ENCODE measurements at regions not wholly inside any gene's neighbourhood (a gene's known extent, or its start where the extent isn't known, plus 50 kb on each side); places are given as distances from the start of the nearest gene placed in this dataset.

DNA sequence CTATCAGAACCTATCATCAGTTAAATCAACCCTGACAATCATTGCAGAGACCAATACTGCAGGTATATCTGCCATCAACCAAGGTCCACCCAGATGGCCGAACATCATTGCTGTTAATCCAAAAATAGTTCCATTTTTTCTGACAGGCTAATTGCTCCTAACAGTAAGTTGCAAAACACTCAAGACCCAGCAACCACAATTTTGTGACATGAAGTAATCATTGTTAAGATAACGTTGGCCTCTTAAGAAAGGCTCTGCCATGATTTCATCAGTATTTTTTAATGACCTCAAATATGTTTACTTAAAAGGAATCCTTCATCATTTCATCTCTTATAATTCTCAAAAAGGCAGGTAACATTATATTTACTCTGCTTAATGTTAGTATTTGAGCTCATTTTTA is 553.4 kb upstream of the POM121L12 start:
- no peak for DNase-seq (ENCODE audit: low read depth)

DNA sequence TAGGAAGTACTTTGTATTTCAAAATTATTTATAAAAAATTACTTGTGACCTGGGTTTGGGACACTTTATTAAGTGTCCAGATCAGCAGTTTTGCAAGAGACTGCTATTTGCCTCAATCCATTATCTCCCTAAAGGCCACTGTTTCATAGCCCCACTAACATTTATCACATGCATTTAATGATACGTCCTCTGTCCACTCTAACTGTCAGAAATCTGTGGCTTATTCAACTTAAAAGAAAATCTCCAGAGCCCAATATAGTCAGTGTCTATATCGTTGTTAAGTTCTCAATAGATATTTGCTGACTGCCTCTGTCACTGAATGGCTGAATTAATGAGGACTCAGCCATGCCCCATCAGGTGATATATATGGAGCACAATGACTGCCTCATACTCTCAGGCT is 553.9 kb upstream of the POM121L12 start:
- DNase-seq (ENCODE audit: low read depth) = no peak

DNA sequence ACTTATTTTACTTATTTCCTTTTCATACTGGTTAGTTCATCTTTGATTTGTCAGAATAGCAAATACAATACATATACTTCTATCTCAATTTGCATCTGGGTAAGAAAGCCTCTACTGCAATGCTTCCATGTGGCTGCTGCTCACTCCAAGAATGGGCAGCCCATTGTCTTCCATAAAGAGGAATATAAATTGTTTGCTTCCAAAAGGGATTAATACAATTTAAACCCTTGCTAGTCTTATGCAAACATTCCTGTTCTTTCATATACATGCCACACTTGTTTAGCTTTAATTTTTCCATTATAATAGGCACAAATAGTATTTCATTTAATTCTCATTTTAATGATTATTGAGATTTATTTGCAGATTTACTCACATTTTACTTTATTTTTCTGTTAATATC is 555.4 kb upstream of the POM121L12 start:
- DNase-seq (ENCODE audit: low read depth) = no peak

DNA sequence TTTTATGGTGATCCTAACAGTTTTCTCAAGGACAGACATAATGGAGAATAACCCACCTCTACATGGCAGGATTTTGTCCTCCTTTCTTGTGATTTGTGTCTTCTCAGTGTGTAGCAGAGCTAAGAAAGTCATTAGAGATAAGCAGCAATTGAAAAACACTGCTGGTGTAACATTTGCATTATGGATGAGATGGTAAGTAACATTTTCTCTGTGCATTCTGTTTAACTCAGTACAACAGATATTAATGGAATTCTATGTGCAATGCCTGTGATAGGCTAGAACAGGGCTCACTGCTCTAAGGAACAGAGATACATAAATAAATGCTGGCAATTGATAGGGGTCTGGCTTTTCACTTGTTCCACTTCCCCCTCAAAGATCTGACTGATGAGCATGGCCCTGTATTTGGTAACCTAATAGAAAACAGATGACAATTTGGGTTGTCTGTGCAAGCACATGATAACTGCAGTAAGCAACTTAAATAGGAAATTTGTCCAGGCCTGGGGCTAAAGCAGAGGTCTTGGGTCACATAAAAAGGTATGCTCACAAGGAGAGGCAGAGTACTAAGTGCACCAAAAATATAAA is 560.3 kb upstream of the POM121L12 start:
- DNase-seq (ENCODE audit: low read depth) = no peak

DNA sequence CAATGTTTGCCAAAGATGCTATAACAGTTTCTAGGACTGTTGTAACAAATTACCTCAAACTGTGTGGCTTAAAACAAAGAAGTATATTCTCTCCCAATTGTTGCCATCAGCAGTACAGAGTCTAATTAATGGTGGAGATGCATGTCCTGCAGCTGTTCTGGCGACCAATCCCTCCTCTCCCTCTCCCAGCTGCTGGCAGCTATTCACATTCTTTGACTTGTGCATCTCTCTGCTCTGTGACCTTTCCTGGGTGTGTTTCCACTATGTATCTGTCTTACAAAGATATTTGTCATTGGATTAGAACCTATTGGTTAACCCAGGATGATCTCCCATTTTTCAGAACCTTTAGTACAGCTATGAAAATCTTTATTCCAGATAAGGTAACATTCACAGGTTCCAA is 561.7 kb upstream of the POM121L12 start:
- DNase-seq (ENCODE audit: low read depth) = no peak

DNA sequence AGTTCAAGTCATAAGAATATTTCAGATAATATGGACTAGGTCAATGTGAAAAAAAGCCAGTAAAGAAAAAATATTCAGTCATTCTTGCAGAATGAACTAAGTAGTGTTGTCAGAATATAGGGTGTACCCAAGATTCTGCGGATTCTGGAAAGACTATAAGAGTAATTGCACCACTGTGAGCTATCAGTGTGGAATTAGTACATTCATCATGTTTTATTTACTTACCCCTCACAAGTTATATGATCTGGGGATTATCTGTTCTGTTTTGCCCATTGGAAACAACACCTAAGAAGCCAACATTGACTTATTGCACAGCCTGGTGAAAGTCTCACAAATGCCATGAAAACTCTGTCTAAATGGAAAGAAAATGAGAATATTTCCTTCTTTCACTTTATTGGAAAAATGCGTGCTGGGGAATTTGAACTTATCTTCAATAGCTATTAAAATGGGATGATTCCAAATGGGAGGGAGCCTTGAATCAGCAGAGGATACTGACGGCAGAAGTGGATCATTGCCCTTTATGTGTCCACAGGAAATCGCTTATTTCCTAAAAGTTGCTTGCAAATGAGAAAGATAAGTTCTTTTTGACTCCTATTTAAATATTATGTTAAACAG is 563.3 kb upstream of the POM121L12 start:
- no peak for DNase-seq (ENCODE audit: low read depth)

DNA sequence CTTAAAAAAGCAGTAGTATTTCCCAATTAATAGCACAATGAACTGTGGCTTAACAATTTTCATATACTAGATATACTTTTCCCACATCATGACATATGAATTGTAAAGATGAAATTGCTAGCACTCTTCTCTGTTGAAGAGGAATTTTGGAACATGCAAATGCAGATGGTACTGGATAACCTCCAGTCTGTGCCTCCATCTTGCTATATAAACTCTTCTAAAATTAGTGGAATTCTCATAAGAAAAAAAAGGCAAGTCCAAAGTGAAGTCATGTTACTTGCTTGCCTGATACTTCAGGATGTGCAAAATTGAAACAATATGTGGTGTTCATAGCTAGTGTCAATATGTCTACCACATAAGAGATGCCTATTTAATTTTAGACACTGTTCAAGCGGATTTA is 570.2 kb upstream of the POM121L12 start:
- no peak for DNase-seq (ENCODE audit: low read depth)

DNA sequence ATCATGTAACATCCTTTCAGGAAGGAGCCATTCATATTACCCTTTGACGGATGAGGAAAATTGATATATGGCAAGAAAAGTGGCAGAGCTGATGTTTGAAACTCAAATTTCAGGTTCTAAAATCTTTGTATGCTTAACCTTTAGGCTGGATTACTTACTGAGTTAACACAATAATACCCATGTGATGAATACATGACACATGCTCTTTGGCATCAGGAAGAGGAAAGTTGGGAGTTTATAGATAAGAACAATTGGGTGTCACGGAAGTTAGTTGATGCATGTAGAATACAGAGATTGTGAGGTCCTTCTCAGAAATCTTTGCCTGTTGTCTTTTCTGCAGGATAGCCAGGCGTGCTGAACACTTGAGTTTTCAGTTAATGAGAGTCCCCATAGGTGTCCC is 572.1 kb upstream of the POM121L12 start:
- no peak for DNase-seq (ENCODE audit: low read depth)

DNA sequence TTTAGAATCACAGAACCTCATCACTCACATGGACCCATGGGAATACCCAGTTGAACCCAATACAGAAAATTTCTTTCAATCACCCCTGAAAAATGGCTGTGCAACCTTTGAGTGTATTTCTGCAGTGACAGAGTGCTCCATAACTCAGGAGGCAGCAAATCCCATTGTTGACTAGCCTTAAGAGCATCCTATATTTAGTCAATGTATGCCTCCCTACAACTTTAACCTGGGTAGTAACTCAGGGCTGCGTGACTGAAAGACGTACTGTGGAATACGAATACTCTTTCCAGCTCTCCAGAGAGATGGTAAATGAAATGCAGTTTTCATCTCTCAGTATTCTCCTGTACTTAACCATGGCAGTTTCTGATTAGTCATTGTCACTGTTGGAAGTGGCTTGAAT is 573.0 kb upstream of the POM121L12 start:
- DNase-seq (ENCODE audit: low read depth) = no peak

DNA sequence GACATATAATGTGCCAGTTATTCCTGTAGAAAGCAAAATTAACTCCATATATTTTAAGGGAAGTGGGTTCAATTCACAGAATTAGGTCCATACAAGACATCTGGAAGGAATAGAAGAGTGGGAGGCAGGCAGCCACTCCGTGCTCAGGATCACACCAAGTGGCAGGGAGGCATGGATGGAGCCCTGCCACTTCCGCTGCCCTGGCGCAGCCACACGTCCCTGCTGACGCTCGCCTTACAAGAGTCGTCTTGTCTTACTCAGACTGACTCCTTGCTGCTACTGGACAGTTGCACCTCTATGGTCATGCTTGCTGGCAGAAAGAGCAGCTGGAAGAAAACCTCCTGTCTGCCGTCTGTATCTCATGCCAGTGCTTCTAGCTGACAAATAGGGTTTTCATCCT is 579.9 kb upstream of the POM121L12 start:
- DNase-seq (ENCODE audit: low read depth) = no peak

DNA sequence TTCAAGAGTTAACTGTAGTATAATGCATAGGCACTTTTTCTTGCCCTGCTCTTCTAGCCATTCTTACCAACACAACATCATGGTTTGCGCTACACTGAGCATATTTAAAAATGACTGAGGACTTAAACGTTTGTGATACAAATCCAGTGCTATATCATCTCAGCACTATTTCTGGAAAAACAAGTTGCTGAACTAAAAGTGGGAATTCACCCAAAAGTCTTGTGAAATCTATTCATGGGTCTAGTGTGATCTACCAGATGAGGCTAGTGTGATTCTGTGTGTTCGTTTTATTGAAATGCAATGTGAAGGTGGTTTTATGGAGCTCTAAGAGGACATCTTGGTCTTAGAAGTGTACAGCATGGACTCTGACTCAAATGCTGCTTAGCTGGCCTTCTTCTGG is 584.6 kb upstream of the POM121L12 start:
- DNase-seq (ENCODE audit: low read depth) = no peak

DNA sequence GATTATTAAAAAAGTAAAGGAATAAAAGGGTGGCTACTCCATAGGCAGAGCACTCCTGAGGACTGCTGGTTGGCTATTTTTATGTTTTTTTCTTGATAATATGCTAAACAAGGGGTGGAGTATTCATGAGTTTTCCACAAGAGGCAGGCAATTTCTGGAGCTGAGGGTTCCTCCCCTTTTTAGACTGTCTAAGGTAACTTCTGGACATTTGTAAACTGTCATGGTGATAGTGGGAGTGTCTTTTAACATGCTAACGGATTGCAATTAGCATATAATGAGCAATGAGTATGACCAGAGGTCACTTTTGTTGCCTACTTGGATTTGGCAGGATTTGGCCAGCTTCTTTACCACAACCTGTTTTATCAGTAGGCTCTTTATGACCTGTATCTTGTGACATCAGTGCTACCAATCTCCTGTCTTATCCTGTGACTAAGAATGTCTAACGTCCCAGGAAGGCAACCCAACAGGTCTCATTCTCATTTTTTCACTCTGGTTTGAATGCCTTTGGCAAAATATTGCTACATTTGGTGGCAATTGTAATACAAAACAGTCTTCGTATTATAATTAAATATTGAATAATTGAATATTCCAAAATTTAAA is 587.8 kb upstream of the POM121L12 start:
- DNase-seq (ENCODE audit: low read depth) = no peak

DNA sequence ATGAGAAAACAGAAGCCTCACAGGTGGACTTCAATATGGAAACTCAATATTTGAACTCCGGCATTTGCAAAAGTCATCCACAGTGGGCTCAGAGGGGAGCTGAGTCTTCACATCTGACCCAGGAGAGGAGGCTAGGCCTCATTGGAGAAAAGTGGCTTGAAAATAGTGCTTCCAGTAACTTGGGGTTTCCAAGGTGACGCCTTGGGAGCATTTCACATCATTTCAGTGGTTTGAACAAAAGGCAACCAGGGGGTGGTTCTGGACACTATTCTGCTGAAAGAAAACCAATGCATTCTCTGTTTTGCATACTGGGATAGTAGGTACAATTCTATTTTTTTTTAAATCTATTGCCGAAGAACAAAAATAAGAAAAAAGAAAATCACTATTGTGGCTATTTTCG is 599.2 kb upstream of the POM121L12 start:
- DNase-seq (ENCODE audit: low read depth) = no peak

DNA sequence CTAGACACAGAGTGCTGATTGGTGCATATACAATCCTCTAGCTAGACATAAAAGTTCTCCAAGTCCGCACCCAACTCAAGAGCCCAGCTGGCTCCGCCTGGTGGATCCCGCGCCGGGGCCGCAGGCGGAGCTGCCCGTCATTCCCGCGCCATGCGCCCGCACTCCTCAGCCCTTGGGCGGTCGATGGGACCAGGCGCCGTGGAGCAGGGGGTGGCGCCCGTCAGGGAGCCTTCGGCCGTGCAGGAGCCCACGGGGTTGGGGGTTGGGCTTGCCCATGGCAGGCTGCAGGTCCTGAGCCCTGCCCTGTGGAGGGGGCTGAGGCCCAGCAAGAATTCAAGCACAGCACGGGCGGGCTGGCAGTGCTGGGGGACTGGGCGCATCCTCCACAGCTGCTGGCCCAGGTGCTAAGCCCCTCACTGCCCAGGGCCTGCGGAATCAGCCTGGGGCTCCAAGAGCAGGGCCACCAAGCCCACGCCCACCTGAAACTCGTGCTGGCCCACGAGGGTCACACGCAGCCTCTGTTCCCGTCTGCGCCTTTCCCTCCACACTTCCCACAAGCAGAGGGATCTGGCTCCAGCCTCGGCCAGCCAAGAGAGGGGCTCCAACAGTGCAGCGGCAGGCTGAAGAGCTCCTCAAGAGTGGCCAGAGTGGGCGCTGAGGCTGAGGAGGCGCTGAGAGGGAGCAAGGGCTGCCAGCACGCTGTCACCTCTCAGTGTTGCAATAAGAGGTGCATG is 604.2 kb upstream of the POM121L12 start:
- no peak for DNase-seq (ENCODE audit: low read depth)

DNA sequence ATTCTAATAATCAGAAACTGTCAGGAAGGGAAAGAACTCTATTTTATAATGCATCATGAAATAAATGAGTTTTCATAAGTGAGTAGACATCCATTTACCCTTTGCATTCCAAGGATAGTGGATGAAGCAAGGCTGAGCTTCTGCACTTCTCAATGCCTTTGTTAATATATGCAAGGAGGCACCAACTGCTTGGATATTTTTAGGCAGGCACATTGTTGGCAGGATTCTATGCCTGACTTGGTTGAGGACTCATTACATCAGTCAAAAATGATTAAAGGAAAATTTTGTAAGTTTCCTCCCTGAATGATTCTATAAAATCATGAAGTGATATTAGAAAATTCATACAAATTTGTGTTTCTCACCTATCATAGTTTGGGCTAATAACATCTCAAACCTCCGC is 612.2 kb upstream of the POM121L12 start:
- DNase-seq (ENCODE audit: low read depth) = no peak

DNA sequence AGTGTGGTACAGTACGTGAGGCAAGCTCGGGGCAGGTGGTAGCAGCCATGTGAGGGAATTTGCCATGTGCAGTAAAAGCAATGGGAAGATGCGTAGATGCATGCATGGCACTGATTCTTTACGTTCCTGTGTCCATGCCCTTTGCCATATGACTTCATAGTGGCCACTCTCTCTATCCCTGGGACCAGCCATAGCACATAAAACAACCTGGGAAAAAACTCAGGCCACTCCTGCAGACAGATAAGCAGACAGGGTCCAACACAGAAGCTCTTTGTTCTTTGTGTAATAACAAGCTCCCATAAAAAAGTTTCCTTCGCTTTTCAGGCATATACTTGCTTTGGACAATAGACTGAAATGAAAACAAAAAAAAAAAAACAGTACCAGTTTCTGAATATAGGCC is 622.4 kb upstream of the POM121L12 start:
- no peak for DNase-seq (ENCODE audit: low read depth)

DNA sequence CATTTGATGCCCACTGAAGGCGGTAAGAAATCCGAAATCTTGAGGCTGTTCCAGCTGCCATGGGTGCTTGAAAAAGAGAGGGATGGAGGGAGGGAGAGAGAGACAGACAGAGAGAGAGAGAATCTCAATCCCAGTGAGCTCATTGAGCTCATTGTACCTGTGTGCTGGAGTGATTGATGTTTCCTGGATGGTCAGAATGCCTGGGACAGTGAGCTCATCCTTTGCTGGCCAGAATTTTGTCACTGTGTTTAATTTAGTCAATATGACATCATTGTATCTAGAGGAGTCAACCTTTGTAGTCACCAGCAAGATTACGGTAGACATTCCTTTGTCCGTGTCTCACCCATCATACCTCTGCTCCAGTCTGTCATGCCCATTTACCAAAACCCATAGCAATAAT is 625.4 kb upstream of the POM121L12 start:
- no peak for DNase-seq (ENCODE audit: low read depth)

DNA sequence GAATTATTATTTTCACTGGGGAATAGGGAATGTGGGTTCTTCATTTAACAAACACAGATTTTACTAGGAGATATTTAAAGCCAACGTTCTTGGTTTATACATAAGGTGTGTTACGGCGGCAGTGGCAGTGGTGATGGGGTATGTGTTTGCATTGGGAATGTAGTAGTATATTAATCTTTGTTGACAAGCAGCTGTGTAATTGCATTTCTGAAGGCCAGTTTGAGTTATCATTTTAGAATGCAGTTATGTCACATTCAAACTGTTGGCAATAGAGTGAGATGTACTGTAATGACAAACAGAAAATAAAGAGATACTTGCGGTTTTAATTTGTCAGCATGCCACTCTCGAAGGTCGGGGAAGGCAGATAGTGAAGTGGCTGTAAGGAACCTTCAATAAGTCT is 628.6 kb upstream of the POM121L12 start:
- no peak for DNase-seq (ENCODE audit: low read depth)

DNA sequence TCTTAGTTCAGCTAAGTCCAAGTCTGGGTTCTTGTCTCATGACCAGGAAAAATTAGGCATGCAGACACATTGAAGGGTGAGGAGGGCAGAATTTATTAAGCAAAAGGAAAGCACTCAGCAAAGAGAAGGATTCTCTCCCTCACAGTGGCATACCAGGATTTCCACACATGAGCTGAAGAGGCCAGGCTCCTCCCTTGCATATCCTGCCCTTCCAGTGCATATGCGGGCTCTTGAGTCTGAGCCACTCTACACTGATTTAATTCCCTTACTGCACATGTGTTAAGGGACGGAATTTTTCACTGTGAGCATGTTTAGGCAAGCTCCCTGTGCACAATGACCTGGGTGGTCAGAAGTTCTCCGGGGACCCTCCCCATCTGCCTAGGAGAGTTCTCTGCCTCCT is 652.7 kb upstream of the POM121L12 start:
- no peak for DNase-seq (ENCODE audit: low read depth)

DNA sequence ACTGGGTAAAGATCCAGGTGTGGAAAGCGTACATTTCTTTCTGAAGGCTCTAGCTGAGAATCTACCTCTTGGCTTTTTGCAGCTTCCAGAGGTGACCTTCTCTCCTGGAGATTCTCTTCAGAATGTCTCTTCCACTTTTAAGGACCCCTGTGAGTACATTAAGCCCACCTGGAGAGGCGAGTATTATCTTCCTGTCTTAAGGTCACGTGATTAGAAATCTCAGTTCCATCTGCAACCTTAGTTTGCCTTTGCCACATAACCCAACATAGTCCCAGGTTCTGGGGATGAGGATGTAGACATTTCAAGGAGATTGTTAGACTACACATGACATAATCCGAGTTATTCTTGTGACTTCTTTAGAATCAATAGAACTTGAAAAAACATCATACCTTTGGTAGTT is 665.5 kb upstream of the POM121L12 start:
- DNase-seq (ENCODE audit: low read depth) = no peak

DNA sequence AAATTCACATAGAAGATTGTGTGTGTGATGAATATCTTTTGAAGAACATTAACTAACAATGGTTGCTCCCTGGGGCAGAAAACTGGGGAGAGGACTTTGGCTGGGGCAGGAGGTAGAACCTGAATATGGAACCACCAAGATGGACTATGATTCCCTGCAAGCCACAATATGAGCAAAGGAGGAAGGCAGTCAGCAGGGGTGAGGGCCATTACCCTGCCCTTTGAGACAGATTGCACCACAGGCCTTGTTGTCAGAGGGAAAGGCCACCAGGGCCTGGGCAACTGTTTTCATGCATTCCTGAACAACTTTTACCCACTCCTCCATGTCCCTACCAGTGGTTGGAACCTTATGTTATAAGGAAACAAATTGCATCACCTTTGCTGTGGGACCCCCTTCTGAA is 670.1 kb upstream of the POM121L12 start:
- no peak for DNase-seq (ENCODE audit: low read depth)

DNA sequence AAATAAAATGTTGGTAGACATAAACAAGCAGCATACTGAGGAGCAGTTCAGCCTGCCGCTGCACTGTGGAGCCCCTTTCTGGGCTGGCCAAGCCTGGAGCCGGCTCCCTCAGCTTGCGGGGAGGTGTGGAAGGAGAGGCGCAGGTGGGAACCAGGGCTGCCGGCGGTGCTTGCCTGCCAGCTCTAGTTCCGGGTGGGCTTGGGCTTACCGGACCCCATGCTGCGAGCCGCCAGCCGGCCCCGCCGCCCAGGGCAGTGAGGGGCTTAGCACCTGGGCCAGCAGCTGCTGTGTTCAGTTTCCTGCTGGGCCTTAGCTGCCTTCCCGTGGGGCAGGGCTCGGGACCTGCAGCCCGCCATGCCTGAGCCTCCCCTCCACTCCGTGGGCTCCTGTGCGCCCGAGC is 672.9 kb upstream of the POM121L12 start:
- no peak for DNase-seq (ENCODE audit: low read depth)

DNA sequence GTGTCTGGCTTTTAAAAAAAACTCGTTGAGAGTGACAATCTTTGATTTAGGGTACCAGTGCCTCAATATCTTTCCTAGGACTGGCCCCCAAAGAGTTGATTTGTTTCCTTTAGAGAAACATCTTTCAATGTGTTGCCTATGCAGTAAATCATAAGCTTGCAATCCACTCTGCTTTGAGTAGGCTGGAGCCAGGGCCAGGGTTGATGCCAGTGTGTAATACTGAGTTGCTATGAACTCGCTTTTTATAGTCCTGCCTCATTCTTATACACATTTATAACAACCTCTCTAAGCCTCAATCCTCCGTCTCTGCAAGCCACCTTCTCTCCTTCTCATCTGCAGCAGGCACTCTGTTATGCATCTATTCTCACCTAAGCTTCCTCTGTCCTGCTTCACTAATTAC is 674.9 kb upstream of the POM121L12 start:
- no peak for DNase-seq (ENCODE audit: low read depth)

DNA sequence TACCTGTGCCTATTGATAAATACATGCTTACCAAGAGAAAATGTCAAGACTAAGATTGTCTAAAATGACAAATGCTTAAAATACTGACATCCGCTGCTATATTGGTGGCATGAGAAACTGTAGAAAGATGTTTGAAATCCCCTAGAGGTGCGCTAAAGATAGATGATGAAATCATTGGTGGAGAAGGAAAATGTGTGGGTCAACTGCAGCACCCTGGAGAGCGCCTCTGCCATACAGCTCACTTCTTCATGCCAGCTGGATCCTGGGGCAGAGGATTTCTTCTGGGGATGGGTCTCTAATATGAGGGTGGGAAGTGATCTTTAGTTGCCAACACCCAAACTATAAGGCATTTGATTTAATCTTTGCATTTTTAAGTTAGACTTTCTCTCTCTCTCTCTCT is 680.4 kb upstream of the POM121L12 start:
- no peak for DNase-seq (ENCODE audit: low read depth)
